ENCODE measurements at regions not wholly inside any gene's neighbourhood (a gene's known extent, or its start where the extent isn't known, plus 50 kb on each side); places are given as distances from the start of the nearest gene placed in this dataset.

- H3K4me3 ChIP-seq (ENCODE audit: low read depth, low read length): no peak overlapping the region
- no peak for DNase-seq (ENCODE audit: low read depth)
- TF ChIP-seq CTCF (IDR thresholded peaks at IDR 0.05; ENCODE audit: insufficient read depth, low read depth, low read length, missing control alignments): no peak
Measured at GRCh38 chr13:44746690-44747089, 170.6 kb upstream of the TSC22D1 start.

- TF ChIP-seq CTCF (IDR thresholded peaks at IDR 0.05; ENCODE audit: insufficient read depth, low read depth, low read length, missing control alignments): no peak
- no peak for DNase-seq (ENCODE audit: low read depth)
- H3K4me3 ChIP-seq (ENCODE audit: low read depth, low read length): no peak overlapping the region
Measured at GRCh38 chr13:44744880-44745633, 168.9 kb upstream of the TSC22D1 start.

GRCh38 chr13:44739539-44739938 is 163.4 kb upstream of the TSC22D1 start:
- TF ChIP-seq CTCF (IDR thresholded peaks at IDR 0.05; ENCODE audit: insufficient read depth, low read depth, low read length, missing control alignments): no peak
- H3K4me3 ChIP-seq (ENCODE audit: low read depth, low read length): no peak overlapping the region
- DNase-seq (ENCODE audit: low read depth): no peak

- no peak overlapping the region for H3K4me3 ChIP-seq (ENCODE audit: low read depth, low read length)
- DNase-seq (ENCODE audit: low read depth): no peak
- peak; percentile 10 for TF ChIP-seq CTCF (IDR thresholded peaks at IDR 0.05; ENCODE audit: insufficient read depth, low read depth, low read length, missing control alignments)
Measured at GRCh38 chr13:44739120-44739519, 163.0 kb upstream of the TSC22D1 start.

GRCh38 chr13:44738463-44738862 is 162.3 kb upstream of the TSC22D1 start:
- no peak for DNase-seq (ENCODE audit: low read depth)
- no peak overlapping the region for H3K4me3 ChIP-seq (ENCODE audit: low read depth, low read length)
- no peak for TF ChIP-seq CTCF (IDR thresholded peaks at IDR 0.05; ENCODE audit: insufficient read depth, low read depth, low read length, missing control alignments)

GRCh38 chr13:44735806-44736205 is 159.7 kb upstream of the TSC22D1 start:
- no peak for TF ChIP-seq CTCF (IDR thresholded peaks at IDR 0.05; ENCODE audit: insufficient read depth, low read depth, low read length, missing control alignments)
- no peak for DNase-seq (ENCODE audit: low read depth)
- H3K4me3 ChIP-seq (ENCODE audit: low read depth, low read length): no peak overlapping the region

- DNase-seq (ENCODE audit: low read depth): no peak
- TF ChIP-seq CTCF (IDR thresholded peaks at IDR 0.05; ENCODE audit: insufficient read depth, low read depth, low read length, missing control alignments): no peak
- H3K4me3 ChIP-seq (ENCODE audit: low read depth, low read length): no peak overlapping the region
Measured at GRCh38 chr13:44734201-44734707, 158.1 kb upstream of the TSC22D1 start.
